ENCODE measurements at regions not wholly inside any gene's neighbourhood (a gene's known extent, or its start where the extent isn't known, plus 50 kb on each side); places are given as distances from the start of the nearest gene placed in this dataset.

- TF ChIP-seq MAX (IDR thresholded peaks at IDR 0.05), result no peak
- no peak for TF ChIP-seq RAD21 (IDR thresholded peaks at IDR 0.05; ENCODE audit: low read depth)
- TF ChIP-seq EGR1 (IDR thresholded peaks at IDR 0.05), result no peak
- no peak for TF ChIP-seq CEBPB (IDR thresholded peaks at IDR 0.05)
- no peak for TF ChIP-seq YY1 (IDR thresholded peaks at IDR 0.05; ENCODE audit: low read depth)
- no peak for TF ChIP-seq TEAD4 (IDR thresholded peaks at IDR 0.05)
- TF ChIP-seq USF1 (IDR thresholded peaks at IDR 0.05), result no peak
- no peak for TF ChIP-seq ZBTB7A (IDR thresholded peaks at IDR 0.05; ENCODE audit: low read depth)
- TF ChIP-seq EP300 (IDR thresholded peaks at IDR 0.05; ENCODE audit: borderline replicate concordance), result no peak
- no peak for TF ChIP-seq REST (IDR thresholded peaks at IDR 0.05; ENCODE audit: low read depth)
- no peak for TF ChIP-seq TAF1 (IDR thresholded peaks at IDR 0.05; ENCODE audit: low read depth)
- TF ChIP-seq FOXM1 (IDR thresholded peaks at IDR 0.05; ENCODE audit: borderline replicate concordance, low read depth), result no peak
Measured at GRCh38 chr10:107502229-107502985, 337.9 kb upstream of the SORCS1 start.

Data from Ishikawa (cell line).